ENCODE measurements at regions not wholly inside any gene's neighbourhood (a gene's known extent, or its start where the extent isn't known, plus 50 kb on each side); places are given as distances from the start of the nearest gene placed in this dataset.

DNA sequence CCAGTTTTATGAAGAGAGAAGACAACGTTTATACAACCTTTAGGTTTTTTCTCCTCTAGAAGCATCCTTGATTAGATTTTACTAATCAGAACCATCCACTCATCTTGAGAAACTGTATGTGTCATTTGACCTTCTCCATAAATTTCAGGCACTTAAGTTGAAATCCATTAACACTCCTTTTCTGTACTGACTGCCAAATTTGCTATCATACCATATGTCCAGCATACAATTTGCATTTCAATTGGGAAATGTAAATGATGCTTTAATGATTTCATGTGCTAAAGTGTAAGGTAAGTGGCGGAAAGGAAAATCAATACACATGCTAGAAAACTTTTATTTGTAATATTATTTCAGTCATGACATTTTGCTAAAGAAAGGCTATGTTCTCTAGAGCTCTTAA is 731.6 kb downstream of the GBE1 start:
- DNase-seq (ENCODE audit: low read depth), result no peak
- TF ChIP-seq, protein P1, sequence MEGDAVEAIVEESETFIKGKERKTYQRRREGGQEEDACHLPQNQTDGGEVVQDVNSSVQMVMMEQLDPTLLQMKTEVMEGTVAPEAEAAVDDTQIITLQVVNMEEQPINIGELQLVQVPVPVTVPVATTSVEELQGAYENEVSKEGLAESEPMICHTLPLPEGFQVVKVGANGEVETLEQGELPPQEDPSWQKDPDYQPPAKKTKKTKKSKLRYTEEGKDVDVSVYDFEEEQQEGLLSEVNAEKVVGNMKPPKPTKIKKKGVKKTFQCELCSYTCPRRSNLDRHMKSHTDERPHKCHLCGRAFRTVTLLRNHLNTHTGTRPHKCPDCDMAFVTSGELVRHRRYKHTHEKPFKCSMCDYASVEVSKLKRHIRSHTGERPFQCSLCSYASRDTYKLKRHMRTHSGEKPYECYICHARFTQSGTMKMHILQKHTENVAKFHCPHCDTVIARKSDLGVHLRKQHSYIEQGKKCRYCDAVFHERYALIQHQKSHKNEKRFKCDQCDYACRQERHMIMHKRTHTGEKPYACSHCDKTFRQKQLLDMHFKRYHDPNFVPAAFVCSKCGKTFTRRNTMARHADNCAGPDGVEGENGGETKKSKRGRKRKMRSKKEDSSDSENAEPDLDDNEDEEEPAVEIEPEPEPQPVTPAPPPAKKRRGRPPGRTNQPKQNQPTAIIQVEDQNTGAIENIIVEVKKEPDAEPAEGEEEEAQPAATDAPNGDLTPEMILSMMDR (IDR thresholded peaks at IDR 0.05; ENCODE audit: insufficient read depth, low read length), result no peak
- H3K4me3 ChIP-seq (ENCODE audit: low read depth, low read length), result no peak overlapping the region

- no peak for DNase-seq (ENCODE audit: low read depth)
- no peak overlapping the region for H3K4me3 ChIP-seq (ENCODE audit: low read depth, low read length)
Measured at GRCh38 chr3:81027344-81027743, 734.1 kb downstream of the GBE1 start.

GRCh38 chr3:81024560-81024959 is 736.9 kb downstream of the GBE1 start:
- no peak for DNase-seq (ENCODE audit: low read depth)
- TF ChIP-seq, protein P1 (IDR thresholded peaks at IDR 0.05; ENCODE audit: insufficient read depth, low read length), result no peak
- H3K4me3 ChIP-seq (ENCODE audit: low read depth, low read length), result no peak overlapping the region

More at GRCh38 chr3:81027344-81027743, 734.1 kb downstream of the GBE1 start:
- TF ChIP-seq, protein P1 (IDR thresholded peaks at IDR 0.05; ENCODE audit: insufficient read depth, low read length), result no peak

- no peak for DNase-seq (ENCODE audit: low read depth)
- H3K4me3 ChIP-seq (ENCODE audit: low read depth, low read length), result no peak overlapping the region
- TF ChIP-seq, protein P1 (IDR thresholded peaks at IDR 0.05; ENCODE audit: insufficient read depth, low read length), result no peak
Measured at GRCh38 chr3:81022339-81022738, 739.1 kb downstream of the GBE1 start.

GRCh38 chr3:81013360-81013759 is 748.1 kb downstream of the GBE1 start:
- DNase-seq (ENCODE audit: low read depth), result no peak
- TF ChIP-seq, protein P1 (IDR thresholded peaks at IDR 0.05; ENCODE audit: insufficient read depth, low read length), result no peak
- no peak overlapping the region for H3K4me3 ChIP-seq (ENCODE audit: low read depth, low read length)

DNA sequence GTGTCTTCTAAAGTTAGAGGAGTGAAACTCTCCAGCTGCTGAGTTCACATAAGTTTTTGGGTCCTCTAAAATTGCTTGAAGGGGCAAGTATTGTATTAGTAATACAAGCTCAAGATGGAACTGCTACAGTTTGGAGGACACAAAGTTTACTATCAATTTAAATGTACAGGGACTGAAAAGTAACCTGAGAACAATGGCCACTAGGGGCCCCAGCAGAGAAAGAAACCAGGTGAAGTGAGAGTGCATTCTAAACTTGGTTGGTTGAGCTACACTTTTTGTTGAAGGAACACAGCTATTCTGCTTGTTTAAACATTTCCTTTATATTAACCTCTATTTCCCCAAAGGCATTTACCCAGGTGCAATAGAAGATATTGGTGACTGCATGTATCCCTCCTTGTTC is 755.5 kb downstream of the GBE1 start:
- no peak for DNase-seq (ENCODE audit: low read depth)
- no peak overlapping the region for H3K4me3 ChIP-seq (ENCODE audit: low read depth, low read length)
- TF ChIP-seq, protein P1 (IDR thresholded peaks at IDR 0.05; ENCODE audit: insufficient read depth, low read length), result no peak

DNA sequence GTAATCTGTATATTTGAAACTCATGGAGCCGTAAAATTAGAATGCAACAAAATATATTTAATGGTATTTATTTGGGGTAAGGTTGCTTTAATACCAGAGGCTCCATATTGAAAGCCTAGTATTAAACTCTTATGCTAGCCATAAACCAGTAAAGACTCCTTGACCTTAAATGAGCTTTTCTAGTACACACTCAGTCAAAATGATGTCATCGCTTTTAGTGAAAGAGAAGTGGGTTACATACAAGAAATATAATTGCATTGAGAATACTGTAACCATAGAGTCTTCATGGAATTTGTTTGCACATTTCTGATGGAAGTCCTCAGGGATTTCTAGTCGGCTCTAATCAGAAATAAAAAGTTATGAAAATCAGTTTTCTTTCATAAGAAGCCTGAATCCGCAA is 757.6 kb downstream of the GBE1 start:
- no peak for DNase-seq (ENCODE audit: low read depth)
- H3K4me3 ChIP-seq (ENCODE audit: low read depth, low read length), result no peak overlapping the region
- TF ChIP-seq, protein P1 (IDR thresholded peaks at IDR 0.05; ENCODE audit: insufficient read depth, low read length), result no peak
